ENCODE measurements at regions not wholly inside any gene's neighbourhood (a gene's known extent, or its start where the extent isn't known, plus 50 kb on each side); places are given as distances from the start of the nearest gene placed in this dataset.

- TF ChIP-seq POLR2A (IDR thresholded peaks at IDR 0.05), result no peak
- no peak for TF ChIP-seq CTCF (IDR thresholded peaks at IDR 0.05)
Observed at GRCh38 chr10:121158988-121159579, 307.9 kb downstream of the WDR11 start.
